ENCODE measurements at regions not wholly inside any gene's neighbourhood (a gene's known extent, or its start where the extent isn't known, plus 50 kb on each side); places are given as distances from the start of the nearest gene placed in this dataset.

DNA sequence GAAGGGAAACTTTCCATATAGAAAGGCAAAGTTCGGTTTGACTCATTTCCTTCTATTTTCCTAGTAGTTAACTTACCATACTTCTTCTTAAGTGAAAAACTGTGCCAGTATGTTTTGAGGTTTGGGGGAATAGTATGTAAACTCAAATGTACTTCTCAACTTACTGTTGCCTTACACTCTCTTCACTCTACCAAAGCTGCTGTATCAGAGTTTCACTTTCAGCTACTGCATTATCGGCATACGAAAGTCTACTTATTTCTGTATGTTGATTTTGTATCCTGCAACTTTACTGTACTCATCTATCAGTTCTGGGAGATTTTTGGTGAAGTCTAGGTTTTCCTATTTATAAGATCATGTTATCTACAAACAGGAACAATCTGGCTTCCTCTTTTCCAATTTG lies 932.7 kb downstream of the FAT4 start:
- Mint-ChIP-seq H3K27me3 (ENCODE audit: low read depth, unreplicated experiment) (no peaks in the 10 kb centered on the region), H3K4me3 (ENCODE audit: unreplicated experiment) (no peak overlapping the region), H3K36me3 (ENCODE audit: low read depth, unreplicated experiment) (no peaks in the 10 kb centered on the region), H3K9me3 (ENCODE audit: unreplicated experiment) (no peaks in the 10 kb centered on the region), H3K4me1 (ENCODE audit: low read depth, unreplicated experiment) (no peaks in the 10 kb centered on the region), H3K27ac (ENCODE audit: unreplicated experiment) (no peak overlapping the region)
- no peak overlapping the region for H3K4me2 ChIP-seq (ENCODE audit: low read length)
- H3K9ac ChIP-seq (ENCODE audit: low read length), result no peak overlapping the region
- DNase-seq (ENCODE audit: low read depth), result no peak
- no peak overlapping the region for H2AFZ ChIP-seq (ENCODE audit: low read depth, low read length)
- no peaks in the 10 kb centered on the region for H4K20me1 ChIP-seq (ENCODE audit: insufficient read depth, low read length)
- no peak overlapping the region for H3K4me3 ChIP-seq (ENCODE audit: insufficient read depth, low read depth, low read length)
- no peak for FAIRE-seq
- no peak overlapping the region for H3K27ac ChIP-seq (ENCODE audit: low read depth, low read length)
- H3K27me3 ChIP-seq (ENCODE audit: insufficient read depth, low read length), result no peaks in the 10 kb centered on the region
- TF ChIP-seq, protein P1, sequence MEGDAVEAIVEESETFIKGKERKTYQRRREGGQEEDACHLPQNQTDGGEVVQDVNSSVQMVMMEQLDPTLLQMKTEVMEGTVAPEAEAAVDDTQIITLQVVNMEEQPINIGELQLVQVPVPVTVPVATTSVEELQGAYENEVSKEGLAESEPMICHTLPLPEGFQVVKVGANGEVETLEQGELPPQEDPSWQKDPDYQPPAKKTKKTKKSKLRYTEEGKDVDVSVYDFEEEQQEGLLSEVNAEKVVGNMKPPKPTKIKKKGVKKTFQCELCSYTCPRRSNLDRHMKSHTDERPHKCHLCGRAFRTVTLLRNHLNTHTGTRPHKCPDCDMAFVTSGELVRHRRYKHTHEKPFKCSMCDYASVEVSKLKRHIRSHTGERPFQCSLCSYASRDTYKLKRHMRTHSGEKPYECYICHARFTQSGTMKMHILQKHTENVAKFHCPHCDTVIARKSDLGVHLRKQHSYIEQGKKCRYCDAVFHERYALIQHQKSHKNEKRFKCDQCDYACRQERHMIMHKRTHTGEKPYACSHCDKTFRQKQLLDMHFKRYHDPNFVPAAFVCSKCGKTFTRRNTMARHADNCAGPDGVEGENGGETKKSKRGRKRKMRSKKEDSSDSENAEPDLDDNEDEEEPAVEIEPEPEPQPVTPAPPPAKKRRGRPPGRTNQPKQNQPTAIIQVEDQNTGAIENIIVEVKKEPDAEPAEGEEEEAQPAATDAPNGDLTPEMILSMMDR (IDR thresholded peaks at IDR 0.05; ENCODE audit: insufficient read depth, low read depth, low read length), result no peak
- TF ChIP-seq EZH2 (IDR thresholded peaks at IDR 0.05; ENCODE audit: insufficient read depth, low read length), result no peak
- no peaks in the 10 kb centered on the region for H3K36me3 ChIP-seq (ENCODE audit: insufficient read depth, low read length)
- no peaks in the 10 kb centered on the region for H3K79me2 ChIP-seq (ENCODE audit: insufficient read depth, low read length)
- no peaks in the 10 kb centered on the region for H3K4me1 ChIP-seq (ENCODE audit: insufficient read depth, low read length)
- no peaks in the 10 kb centered on the region for H3K9me3 ChIP-seq (ENCODE audit: insufficient read depth, low read depth, low read length)

DNA sequence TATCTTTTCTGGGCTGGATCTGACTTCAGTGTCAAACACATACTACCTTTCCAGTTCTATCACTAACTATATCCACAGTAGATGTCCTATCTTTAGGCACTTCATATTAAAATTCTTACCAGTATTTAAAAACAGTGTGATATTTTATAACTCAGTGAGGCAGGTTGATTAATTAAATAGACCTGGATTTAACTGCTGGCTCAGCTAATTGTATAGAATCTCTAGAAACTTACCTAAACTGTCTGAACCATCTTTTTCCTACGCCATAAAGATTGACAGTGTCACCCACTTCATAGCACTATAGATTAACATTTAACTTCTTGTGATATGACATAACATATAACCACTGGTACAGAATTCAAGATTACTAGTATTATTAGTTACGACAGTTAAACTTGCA lies 935.3 kb downstream of the FAT4 start:
- FAIRE-seq, result no peak
- Mint-ChIP-seq H3K27ac (ENCODE audit: unreplicated experiment) (no peak overlapping the region), H3K36me3 (ENCODE audit: low read depth, unreplicated experiment) (no peaks in the 10 kb centered on the region), H3K4me1 (ENCODE audit: low read depth, unreplicated experiment) (no peaks in the 10 kb centered on the region), H3K4me3 (ENCODE audit: unreplicated experiment) (no peak overlapping the region), H3K27me3 (ENCODE audit: low read depth, unreplicated experiment) (no peaks in the 10 kb centered on the region), H3K9me3 (ENCODE audit: unreplicated experiment) (no peaks in the 10 kb centered on the region)
- H4K20me1 ChIP-seq (ENCODE audit: insufficient read depth, low read length), result no peaks in the 10 kb centered on the region
- H3K4me3 ChIP-seq (ENCODE audit: insufficient read depth, low read depth, low read length), result no peak overlapping the region
- no peak overlapping the region for H3K27ac ChIP-seq (ENCODE audit: low read depth, low read length)
- H3K9me3 ChIP-seq (ENCODE audit: insufficient read depth, low read depth, low read length), result no peaks in the 10 kb centered on the region
- no peaks in the 10 kb centered on the region for H3K4me1 ChIP-seq (ENCODE audit: insufficient read depth, low read length)
- no peak overlapping the region for H2AFZ ChIP-seq (ENCODE audit: low read depth, low read length)
- no peak for DNase-seq (ENCODE audit: low read depth)
- no peaks in the 10 kb centered on the region for H3K36me3 ChIP-seq (ENCODE audit: insufficient read depth, low read length)
- no peak for TF ChIP-seq EZH2 (IDR thresholded peaks at IDR 0.05; ENCODE audit: insufficient read depth, low read length)
- TF ChIP-seq, protein P1 (IDR thresholded peaks at IDR 0.05; ENCODE audit: insufficient read depth, low read depth, low read length), result no peak
- no peak overlapping the region for H3K4me2 ChIP-seq (ENCODE audit: low read length)
- H3K27me3 ChIP-seq (ENCODE audit: insufficient read depth, low read length), result no peaks in the 10 kb centered on the region
- H3K9ac ChIP-seq (ENCODE audit: low read length), result no peak overlapping the region
- H3K79me2 ChIP-seq (ENCODE audit: insufficient read depth, low read length), result no peaks in the 10 kb centered on the region

DNA sequence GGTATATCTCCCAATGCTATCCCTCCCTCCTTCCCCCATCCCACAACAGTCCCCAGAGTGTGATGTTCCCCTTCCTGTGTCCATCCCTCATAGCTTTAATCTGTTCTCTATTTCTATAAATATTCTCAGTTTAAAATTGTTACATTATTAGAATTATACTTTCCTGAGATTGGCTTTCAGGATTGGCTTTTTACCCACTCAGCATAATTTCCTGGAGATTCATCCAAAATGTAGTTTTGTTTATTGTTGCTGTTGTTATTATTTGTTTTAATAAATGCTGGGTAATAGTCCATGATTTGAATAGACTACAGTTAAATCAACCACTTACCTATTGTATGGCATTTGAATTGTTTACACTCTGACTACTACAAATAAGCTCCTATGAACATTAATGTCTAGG lies 936.4 kb downstream of the FAT4 start:
- TF ChIP-seq, protein P1 (IDR thresholded peaks at IDR 0.05; ENCODE audit: insufficient read depth, low read depth, low read length), result no peak
- no peak for TF ChIP-seq EZH2 (IDR thresholded peaks at IDR 0.05; ENCODE audit: insufficient read depth, low read length)
- no peaks in the 10 kb centered on the region for H3K4me1 ChIP-seq (ENCODE audit: insufficient read depth, low read length)
- Mint-ChIP-seq H3K4me3 (ENCODE audit: unreplicated experiment) (no peak overlapping the region), H3K36me3 (ENCODE audit: low read depth, unreplicated experiment) (no peaks in the 10 kb centered on the region), H3K27ac (ENCODE audit: unreplicated experiment) (no peak overlapping the region), H3K9me3 (ENCODE audit: unreplicated experiment) (no peaks in the 10 kb centered on the region), H3K27me3 (ENCODE audit: low read depth, unreplicated experiment) (no peaks in the 10 kb centered on the region), H3K4me1 (ENCODE audit: low read depth, unreplicated experiment) (no peaks in the 10 kb centered on the region)
- no peak for FAIRE-seq
- no peaks in the 10 kb centered on the region for H4K20me1 ChIP-seq (ENCODE audit: insufficient read depth, low read length)
- no peak overlapping the region for H3K4me2 ChIP-seq (ENCODE audit: low read length)
- no peak overlapping the region for H3K4me3 ChIP-seq (ENCODE audit: insufficient read depth, low read depth, low read length)
- no peak overlapping the region for H3K27ac ChIP-seq (ENCODE audit: low read depth, low read length)
- no peaks in the 10 kb centered on the region for H3K27me3 ChIP-seq (ENCODE audit: insufficient read depth, low read length)
- no peak overlapping the region for H2AFZ ChIP-seq (ENCODE audit: low read depth, low read length)
- H3K79me2 ChIP-seq (ENCODE audit: insufficient read depth, low read length), result no peaks in the 10 kb centered on the region
- no peaks in the 10 kb centered on the region for H3K9me3 ChIP-seq (ENCODE audit: insufficient read depth, low read depth, low read length)
- H3K9ac ChIP-seq (ENCODE audit: low read length), result no peak overlapping the region
- H3K36me3 ChIP-seq (ENCODE audit: insufficient read depth, low read length), result no peaks in the 10 kb centered on the region
- no peak for DNase-seq (ENCODE audit: low read depth)
